Lung (tissue), 11 donors: ENCODE measurements at regions not wholly inside any gene's neighbourhood (a gene's known extent, or its start where the extent isn't known, plus 50 kb on each side); places are given as distances from the start of the nearest gene placed in this dataset.
"Not testable (repeated sequence)": the region's sequence is repeated elsewhere in the genome, so short reads cannot be mapped to it uniquely, and the experiment has no call there.

Source experiments
- ATAC-seq: fragments of 200-7000 bp; cut with Tn5 transposase; one replicate; pipeline ENCODE4 v1.9.1; 2020; ENCODE audit warnings: moderate number of reproducible peaks; ENCODE audit not compliant: insufficient read depth, low FRiP score
- DNase-seq, 3 donors: peaks; one replicate each; pipeline ENCODE4 v3.0.0-alpha.2; 2013 to 2017
- H3K27ac ChIP-seq, 2 donors: one replicate each; pipeline ENCODE4 v1.5.1; 2013; ENCODE audit warnings: mild to moderate bottlenecking in 2 of 2, moderate library complexity in 2 of 2, control low read depth in 1 of 2, inconsistent platforms in 1 of 2, low read depth in 1 of 2, low read length in 1 of 2
- H3K27me3 ChIP-seq, 3 donors: one replicate each; pipeline ENCODE4 v1.5.1; 2013; ENCODE audit warnings: low read length in 2 of 3; ENCODE audit not compliant: control insufficient read depth in 3 of 3, insufficient read depth in 3 of 3
- H3K36me3 ChIP-seq, 4 donors: one replicate each; pipeline ENCODE4 v1.5.1; 2013; ENCODE audit warnings: low read length in 4 of 4, mild to moderate bottlenecking in 1 of 4, moderate library complexity in 1 of 4; ENCODE audit not compliant: control insufficient read depth in 4 of 4, insufficient read depth in 4 of 4
- H3K4me1 ChIP-seq, 5 donors: one replicate each; pipeline ENCODE4 v1.5.1; 2013; ENCODE audit warnings: low read length in 5 of 5, mild to moderate bottlenecking in 2 of 5, moderate library complexity in 1 of 5; ENCODE audit not compliant: control insufficient read depth in 5 of 5, insufficient read depth in 5 of 5
- H3K4me3 ChIP-seq: one replicate; pipeline ENCODE4 v1.5.1; 2013; ENCODE audit warnings: mild to moderate bottlenecking, control low read depth, moderate library complexity
- H3K9ac ChIP-seq, 2 donors: one replicate each; pipeline ENCODE4 v1.5.1; 2013; ENCODE audit warnings: low read length in 2 of 2, control low read depth in 1 of 2; ENCODE audit not compliant: insufficient read depth in 1 of 2
- H3K9me3 ChIP-seq, 4 donors: one replicate each; pipeline ENCODE4 v1.5.1; 2013; ENCODE audit warnings: low read length in 3 of 4, mild to moderate bottlenecking in 1 of 4, moderate library complexity in 1 of 4; ENCODE audit not compliant: control insufficient read depth in 4 of 4, insufficient read depth in 3 of 4
- WGBS, 2 donors: extraction: QIAGEN DNeasy Blood & Tissue Kit; methylation state at CpG; one replicate each; pipeline ENCODE4 v1.1.7; 2013; 5-methylcytosine and 5-hydroxymethylcytosine counted together
- TF ChIP-seq, protein P1 (sequence below): IDR thresholded peaks from 2 replicates; pipeline ENCODE4 v1.5.1; 2012; ENCODE audit warnings: mild to moderate bottlenecking; ENCODE audit errors: control extremely low read depth, extremely low read depth
- donor health status: control.
- donor health status: control.
- donor health status: Bipolar disorder and iron deficiency.
- donor health status: healthy.
- donor health status: DM: yes; HTN: yes; CAD: no.

- DNase-seq (no peak), ATAC-seq (no peak)
- Histone ChIP-seq H3K36me3 (no peaks in the 10 kb centered on the region), H3K4me3 (no peak overlapping the region), H3K9me3 (peaks cover 0 to 15% (median 0%) of the 10 kb centered on the region in 4 donors), H3K27me3 (no peaks in the 10 kb centered on the region), H3K27ac (no peak overlapping the region), H3K4me1 (peaks cover 0 to 4% (median 2%) of the 10 kb centered on the region in 5 donors), H3K9ac (no peak overlapping the region)
- WGBS, 2 donors: 81 to 82% methylated on average over 8 of the region's 8 CpGs
- TF ChIP-seq, protein P1, sequence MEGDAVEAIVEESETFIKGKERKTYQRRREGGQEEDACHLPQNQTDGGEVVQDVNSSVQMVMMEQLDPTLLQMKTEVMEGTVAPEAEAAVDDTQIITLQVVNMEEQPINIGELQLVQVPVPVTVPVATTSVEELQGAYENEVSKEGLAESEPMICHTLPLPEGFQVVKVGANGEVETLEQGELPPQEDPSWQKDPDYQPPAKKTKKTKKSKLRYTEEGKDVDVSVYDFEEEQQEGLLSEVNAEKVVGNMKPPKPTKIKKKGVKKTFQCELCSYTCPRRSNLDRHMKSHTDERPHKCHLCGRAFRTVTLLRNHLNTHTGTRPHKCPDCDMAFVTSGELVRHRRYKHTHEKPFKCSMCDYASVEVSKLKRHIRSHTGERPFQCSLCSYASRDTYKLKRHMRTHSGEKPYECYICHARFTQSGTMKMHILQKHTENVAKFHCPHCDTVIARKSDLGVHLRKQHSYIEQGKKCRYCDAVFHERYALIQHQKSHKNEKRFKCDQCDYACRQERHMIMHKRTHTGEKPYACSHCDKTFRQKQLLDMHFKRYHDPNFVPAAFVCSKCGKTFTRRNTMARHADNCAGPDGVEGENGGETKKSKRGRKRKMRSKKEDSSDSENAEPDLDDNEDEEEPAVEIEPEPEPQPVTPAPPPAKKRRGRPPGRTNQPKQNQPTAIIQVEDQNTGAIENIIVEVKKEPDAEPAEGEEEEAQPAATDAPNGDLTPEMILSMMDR: no peak
Observed at GRCh38 chr7:3180604-3181003, 120.4 kb upstream of the SDK1 start.

GRCh38 chr7:3182055-3182454, 119.0 kb upstream of the SDK1 start:
- peaks cover 0 to 15% (median 0%) of the 10 kb centered on the region in 4 donors for H3K9me3 ChIP-seq
- not testable (repeated sequence) for H3K27me3 ChIP-seq, H3K4me1 ChIP-seq, H3K4me3 ChIP-seq, H3K36me3 ChIP-seq, H3K9ac ChIP-seq, H3K27ac ChIP-seq, DNase-seq, ATAC-seq
- 82 to 90% methylated on average over 4 of the region's 4 CpGs for WGBS, 2 donors

GRCh38 chr7:3187444-3188040, 113.5 kb upstream of the SDK1 start:
- peaks cover 0 to 15% (median 0%) of the 10 kb centered on the region in 4 donors for H3K9me3 ChIP-seq
- no peaks in the 10 kb centered on the region for H3K4me1 ChIP-seq
- WGBS, 2 donors: 85 to 88% methylated on average over 18 of the region's 18 CpGs
- ATAC-seq (no peak), DNase-seq (no peak)
- no peak overlapping the region for H3K4me3 ChIP-seq
- no peaks in the 10 kb centered on the region for H3K36me3 ChIP-seq
- H3K27ac ChIP-seq: no peak overlapping the region
- H3K27me3 ChIP-seq: no peaks in the 10 kb centered on the region
- TF ChIP-seq, protein P1: no peak
- no peak overlapping the region for H3K9ac ChIP-seq

- TF ChIP-seq, protein P1: no peak
- 80 to 91% methylated on average over 9 of the region's 9 CpGs for WGBS, 2 donors
- H3K4me3 ChIP-seq: no peak overlapping the region
- H3K27me3 ChIP-seq: no peaks in the 10 kb centered on the region
- no peaks in the 10 kb centered on the region for H3K36me3 ChIP-seq
- peaks cover 0 to 11% (median 0%) of the 10 kb centered on the region in 4 donors for H3K9me3 ChIP-seq
- no peak overlapping the region for H3K9ac ChIP-seq
- no peak overlapping the region for H3K27ac ChIP-seq
- ATAC-seq: no peak
- H3K4me1 ChIP-seq: no peaks in the 10 kb centered on the region
- DNase-seq: no peak
Observed at GRCh38 chr7:3188946-3189345, 112.1 kb upstream of the SDK1 start.
